ENCODE measurements at regions not wholly inside any gene's neighbourhood (a gene's known extent, or its start where the extent isn't known, plus 50 kb on each side); places are given as distances from the start of the nearest gene placed in this dataset.

- no peak for TF ChIP-seq FOSL1 (tag; conservative IDR thresholded peaks at IDR 0.05)
These were observed 1879.9 kb upstream of the ACO1 start (continued) for GRCh38 chr9:30504502-30504905.

- POLR2A ChIA-PET = no interaction called here
- Histone ChIP-seq H3K9ac (ENCODE audit: insufficient read depth in 1 of 2, low read depth in 2 of 2, low read length in 2 of 2) (no peak overlapping the region), H3K4me1 (replicated peaks in 1 of 2; ENCODE audit: control insufficient read depth in 2 of 2, insufficient read depth in 2 of 2, low read length in 2 of 2) (no peaks in the 10 kb centered on the region), H3K27ac (ENCODE audit: extremely low read depth, low read depth, low read length) (no peak overlapping the region), H3K4me2 (ENCODE audit: insufficient read depth, low read length) (no peak overlapping the region), H3K9me1 (ENCODE audit: control insufficient read depth, insufficient read depth, low read length) (no peaks in the 10 kb centered on the region), H3K4me3 (no peak overlapping the region), H4K20me1 (replicated peaks; ENCODE audit: control insufficient read depth, insufficient read depth, low read length) (no peaks in the 10 kb centered on the region), H3K36me3 (ENCODE audit: control insufficient read depth, insufficient read depth, low read length) (no peaks in the 10 kb centered on the region), H2AFZ (ENCODE audit: low read depth, low read length) (no peak overlapping the region), H3K79me2 (ENCODE audit: control insufficient read depth, insufficient read depth, low read length) (no peaks in the 10 kb centered on the region), H3K27me3 (ENCODE audit: control insufficient read depth in 2 of 2, insufficient read depth in 2 of 2, low read length in 2 of 2) (no peaks in the 10 kb centered on the region), H3K9me3 (replicated peaks; ENCODE audit: control insufficient read depth, insufficient read depth, low read depth, low read length) (no peaks in the 10 kb centered on the region)
- TF ChIP-seq ZNF24 (IDR thresholded peaks at IDR 0.05) = no peak
- TF ChIP-seq SNIP1 (IDR thresholded peaks at IDR 0.05; ENCODE audit: low read depth) = no peak
- no peak for TF ChIP-seq POLR3A (IDR thresholded peaks at IDR 0.05; ENCODE audit: borderline replicate concordance, extremely low read depth, insufficient read depth, insufficient read length)
- no peak for TF ChIP-seq E2F8 (IDR thresholded peaks at IDR 0.05; ENCODE audit: low read depth, partially characterized antibody)
- no peak for TF ChIP-seq ZBTB1 (CRISPR knock-in tag; IDR thresholded peaks at IDR 0.05; ENCODE audit: borderline replicate concordance, low read depth)
- no peak for TF ChIP-seq GTF2E2 (tag; IDR thresholded peaks at IDR 0.05)
- TF ChIP-seq ZNF124 (CRISPR knock-in tag; IDR thresholded peaks at IDR 0.05) = no peak
- FAIRE-seq (no peak), ATAC-seq (no peak), DNase-seq (ENCODE audit: extremely low read depth in 1 of 4, low spot score in 3 of 4) (no peak)
- CTCF ChIA-PET (ENCODE audit: low intra/inter-chr PET ratio) = no interaction called here
- WGBS (ENCODE audit: insufficient coverage, low coverage, missing lambda C conversion rate) = no CpG with 5 or more reads among the region's 1 CpG
- in situ Hi-C loops (cut with MboI) = no loop called here
- intact Hi-C loops (cut with micrococcal nuclease) = no loop called here
- no TSS peak for BruUV-seq (replicated peaks)
These were observed 1879.1 kb upstream of the ACO1 start for GRCh38 chr9:30505311-30505710.

All from K562 (cell line).